ENCODE measurements at regions not wholly inside any gene's neighbourhood (a gene's known extent, or its start where the extent isn't known, plus 50 kb on each side); places are given as distances from the start of the nearest gene placed in this dataset.

GRCh38 chr4:4794421-4794820 is 65.0 kb upstream of the MSX1 start:
- Histone ChIP-seq H3K36me3 (no peaks in the 10 kb centered on the region), H3K4me3 (no peak overlapping the region), H3K4me1 (peaks cover 0 to 3% (median 0%) of the 10 kb centered on the region in 4 donors), H3K27me3 (no peaks in the 10 kb centered on the region), H3K27ac (no peak overlapping the region), H3K9me3 (peaks cover 0 to 3% (median 0%) of the 10 kb centered on the region in 3 donors)
- TF ChIP-seq, protein P1, sequence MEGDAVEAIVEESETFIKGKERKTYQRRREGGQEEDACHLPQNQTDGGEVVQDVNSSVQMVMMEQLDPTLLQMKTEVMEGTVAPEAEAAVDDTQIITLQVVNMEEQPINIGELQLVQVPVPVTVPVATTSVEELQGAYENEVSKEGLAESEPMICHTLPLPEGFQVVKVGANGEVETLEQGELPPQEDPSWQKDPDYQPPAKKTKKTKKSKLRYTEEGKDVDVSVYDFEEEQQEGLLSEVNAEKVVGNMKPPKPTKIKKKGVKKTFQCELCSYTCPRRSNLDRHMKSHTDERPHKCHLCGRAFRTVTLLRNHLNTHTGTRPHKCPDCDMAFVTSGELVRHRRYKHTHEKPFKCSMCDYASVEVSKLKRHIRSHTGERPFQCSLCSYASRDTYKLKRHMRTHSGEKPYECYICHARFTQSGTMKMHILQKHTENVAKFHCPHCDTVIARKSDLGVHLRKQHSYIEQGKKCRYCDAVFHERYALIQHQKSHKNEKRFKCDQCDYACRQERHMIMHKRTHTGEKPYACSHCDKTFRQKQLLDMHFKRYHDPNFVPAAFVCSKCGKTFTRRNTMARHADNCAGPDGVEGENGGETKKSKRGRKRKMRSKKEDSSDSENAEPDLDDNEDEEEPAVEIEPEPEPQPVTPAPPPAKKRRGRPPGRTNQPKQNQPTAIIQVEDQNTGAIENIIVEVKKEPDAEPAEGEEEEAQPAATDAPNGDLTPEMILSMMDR (IDR thresholded peaks at IDR 0.05), result no peak
- no peak for DNase-seq
- intact Hi-C loops (cut with DNase I; ENCODE audit: low total_unique reads), result no loop called here

DNA sequence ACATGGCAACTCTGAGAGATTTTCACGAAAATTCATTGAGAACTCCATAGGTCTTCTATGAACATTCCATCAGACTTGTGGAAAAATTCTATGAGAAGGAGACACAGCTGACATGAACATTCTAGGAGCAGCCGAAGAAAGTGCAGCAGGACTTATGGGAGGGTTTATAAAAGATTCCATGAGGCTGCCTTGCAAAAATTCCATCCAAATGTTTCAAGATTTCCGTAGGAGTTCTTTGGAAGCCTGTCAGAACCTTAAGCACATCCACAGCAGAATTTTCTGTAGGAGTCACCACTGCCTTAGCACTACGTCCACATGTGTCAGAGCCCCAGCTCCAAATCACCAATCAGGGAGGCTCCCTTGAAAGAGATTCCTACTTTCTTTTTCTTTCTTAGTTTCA is 67.0 kb upstream of the MSX1 start:
- Histone ChIP-seq H3K27me3 (no peaks in the 10 kb centered on the region), H3K27ac (no peak overlapping the region), H3K4me1 (peaks cover 0 to 3% (median 0%) of the 10 kb centered on the region in 4 donors), H3K36me3 (no peaks in the 10 kb centered on the region), H3K4me3 (no peak overlapping the region), H3K9me3 (peaks cover 0 to 3% (median 0%) of the 10 kb centered on the region in 3 donors)
- intact Hi-C loops (cut with DNase I; ENCODE audit: low total_unique reads), result no loop called here
- no peak for DNase-seq
- TF ChIP-seq, protein P1 (IDR thresholded peaks at IDR 0.05), result no peak

DNA sequence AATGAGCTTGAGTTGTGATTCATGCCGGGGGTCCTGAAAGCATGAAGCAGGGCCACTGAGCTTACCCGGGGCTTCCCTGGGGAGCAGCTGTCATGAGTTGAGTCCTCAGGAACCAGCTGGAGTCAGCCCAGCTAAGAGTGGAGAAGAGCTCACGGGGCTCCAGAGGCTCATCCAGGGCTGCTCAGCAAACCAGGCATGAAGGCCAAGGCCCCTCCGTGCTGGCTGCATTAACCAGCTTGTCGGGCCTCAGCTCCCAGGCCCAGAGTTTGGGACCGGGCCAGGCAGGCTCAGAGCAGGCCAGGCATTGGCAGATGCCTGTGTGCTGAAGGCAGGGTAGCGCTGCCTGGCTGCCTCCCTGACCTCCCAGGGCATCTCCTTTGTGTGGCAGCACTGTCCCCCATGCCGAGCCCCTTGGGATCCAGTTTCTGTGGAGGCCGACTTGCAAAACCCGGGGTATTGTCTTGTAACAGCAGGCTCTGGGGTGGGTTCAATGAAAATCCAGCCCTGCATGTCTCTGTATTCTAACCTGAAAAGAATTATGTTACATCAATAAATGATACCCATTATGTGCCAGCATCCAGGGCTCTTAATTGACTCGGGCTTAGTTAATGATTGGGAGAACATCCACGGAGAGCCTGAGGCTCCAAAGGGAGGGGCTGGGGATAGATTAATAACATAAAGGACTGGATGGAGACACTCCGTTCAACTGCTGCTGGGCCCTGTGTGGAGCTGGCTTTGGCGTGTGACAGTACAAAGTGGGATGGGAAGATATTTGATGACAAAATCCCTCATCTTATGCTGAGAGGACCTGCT is 68.0 kb upstream of the MSX1 start:
- Histone ChIP-seq H3K27me3 (no peaks in the 10 kb centered on the region), H3K27ac (no peak overlapping the region), H3K9me3 (peaks cover 0 to 3% (median 0%) of the 10 kb centered on the region in 3 donors), H3K4me1 (peaks cover 0 to 3% (median 0%) of the 10 kb centered on the region in 4 donors), H3K36me3 (no peaks in the 10 kb centered on the region), H3K4me3 (no peak overlapping the region)
- intact Hi-C loops (cut with DNase I; ENCODE audit: low total_unique reads), result no loop called here
- no peak for DNase-seq
- TF ChIP-seq, protein P1 (IDR thresholded peaks at IDR 0.05), result no peak

GRCh38 chr4:4789462-4789861 is 70.0 kb upstream of the MSX1 start:
- Histone ChIP-seq H3K9me3 (peaks cover 0 to 3% (median 0%) of the 10 kb centered on the region in 3 donors), H3K4me3 (no peak overlapping the region), H3K27me3 (no peaks in the 10 kb centered on the region), H3K27ac (no peak overlapping the region), H3K36me3 (no peaks in the 10 kb centered on the region), H3K4me1 (peaks cover 0 to 3% (median 0%) of the 10 kb centered on the region in 4 donors)
- intact Hi-C loops (cut with DNase I; ENCODE audit: low total_unique reads), result no loop called here
- DNase-seq, result no peak
- TF ChIP-seq, protein P1 (IDR thresholded peaks at IDR 0.05), result no peak

- Histone ChIP-seq H3K27ac (no peak overlapping the region), H3K36me3 (no peaks in the 10 kb centered on the region), H3K4me1 (peaks cover 0 to 3% (median 0%) of the 10 kb centered on the region in 4 donors), H3K27me3 (no peaks in the 10 kb centered on the region), H3K4me3 (no peak overlapping the region), H3K9me3 (peaks cover 0 to 3% (median 0%) of the 10 kb centered on the region in 3 donors)
- no peak for DNase-seq
- intact Hi-C loops (cut with DNase I; ENCODE audit: low total_unique reads), result no loop called here
- TF ChIP-seq, protein P1 (IDR thresholded peaks at IDR 0.05), result no peak
Measured at GRCh38 chr4:4788573-4788972, 70.9 kb upstream of the MSX1 start.
